Heart right ventricle (tissue), 16 donors: ENCODE measurements at regions not wholly inside any gene's neighbourhood (a gene's known extent, or its start where the extent isn't known, plus 50 kb on each side); places are given as distances from the start of the nearest gene placed in this dataset.

Experiments used
- ATAC-seq, 8 donors: fragments of 200-7000 bp; cut with Tn5 transposase; one replicate each; pipeline ENCODE4 v1.9.1; 2020; ENCODE audit warnings: mild to moderate bottlenecking in 8 of 8, moderate library complexity in 8 of 8, moderate number of reproducible peaks in 1 of 8
- DNase-seq, 2 donors: peaks; one replicate each; pipeline ENCODE4 v3.0.0-alpha.2; 2020
- H3K27ac ChIP-seq, 10 donors: fragments of 200-600 bp; sonication (generic) in 2 of 10; one replicate each; pipeline versions ENCODE4 v1.5.0 to v1.8.0; 2020 to 2022; ENCODE audit warnings: mild to moderate bottlenecking in 3 of 10
- H3K27me3 ChIP-seq, 7 donors: fragments of 200-600 bp; one replicate each; pipeline ENCODE4 v1.8.0; 2021 to 2022; ENCODE audit warnings: mild to moderate bottlenecking in 2 of 7
- H3K36me3 ChIP-seq, 9 donors: fragments of 200-600 bp; sonication (generic) in 1 of 9; one replicate each; pipeline versions ENCODE4 v1.5.0 to v1.8.0; 2020 to 2022; ENCODE audit warnings: mild to moderate bottlenecking in 2 of 9
- H3K4me1 ChIP-seq, 9 donors: fragments of 200-600 bp; sonication (generic) in 1 of 9; one replicate each; pipeline versions ENCODE4 v1.5.0 to v1.8.0; 2020 to 2022; ENCODE audit warnings: mild to moderate bottlenecking in 4 of 9
- H3K4me3 ChIP-seq, 10 donors: fragments of 200-600 bp; sonication (generic) in 2 of 10; one replicate each; pipeline versions ENCODE4 v1.5.0 to v1.8.0; 2020 to 2022; ENCODE audit warnings: mild to moderate bottlenecking in 7 of 10, moderate library complexity in 2 of 10
- H3K9me3 ChIP-seq, 11 donors: fragments of 200-600 bp in 10 of 11; sonication (generic) in 2 of 11; one replicate each; pipeline versions ENCODE4 v1.5.0 to v1.8.0; 2013 to 2022; ENCODE audit warnings: mild to moderate bottlenecking in 2 of 11, control low read depth in 1 of 11, moderate library complexity in 1 of 11
- WGBS, 2 donors: extraction: QIAGEN DNeasy Blood & Tissue Kit; methylation state at CpG; one replicate each; pipeline ENCODE4 v1.1.7; 2013; ENCODE audit warnings: inconsistent platforms in 1 of 2; 5-methylcytosine and 5-hydroxymethylcytosine counted together
- intact Hi-C, 10 donors: fragments of 100-400 bp; cut with DNase I; formaldehyde crosslinking; loops; one replicate each; pipeline versions ENCODE4 v1.11.1 to v1.14.2; 2022
- TF ChIP-seq, protein P1 (sequence below), 9 donors: fragments of 200-600 bp; sonication (generic) in 2 of 9; IDR thresholded peaks; one replicate each; pipeline versions ENCODE4 v1.5.0 to v1.8.0; 2021 to 2022; ENCODE audit warnings: antibody characterized with exemption in 9 of 9, mild to moderate bottlenecking in 5 of 9, moderate library complexity in 1 of 9
- donor health status: Arrhythmogenic right ventricular cardiomyopathy.
- donor health status: ischemic (EF 13 %, LVEDD 7.1; RV severe dilation, severe dysfunction).
- donor health status: healthy with polysubstance abuse.
- donor health status: DM: no; HTN: yes; CAD: no.
- donor health status: DM: no; HTN: no; CAD: no.
- donor health status: ischemic (EF 25% LVEDD 6.9; RV normal size, moderate dysfunction).
- donor health status: ischemic (EF 25% LVEDD 5.7; RV mildly dilated, moderate dysfunction).
- donor health status: healthy.
- donor health status: DM: yes; HTN: yes; CAD: no.
- donor health status: Ischemic cardiomyopathy.
- donor health status: ischemic (EF 35%, LVEDD 5.7; RV mildly dilated, moderate dysfunction).
- donor health status: nonischemic (EF 11% LVEDD 7.7; RV severe dilation, severe dysfunction).
- donor health status: DM: yes; HTN: yes; CAD: no.
- donor health status: PGD.
- donor health status: ischemic (EF 29% LVEDD 5.4; RV normal size, mild dysfunction).
- donor health status: nonischemic (EF 23%, LVEDD 6.1; RV moderate dilation, normal function).

DNA sequence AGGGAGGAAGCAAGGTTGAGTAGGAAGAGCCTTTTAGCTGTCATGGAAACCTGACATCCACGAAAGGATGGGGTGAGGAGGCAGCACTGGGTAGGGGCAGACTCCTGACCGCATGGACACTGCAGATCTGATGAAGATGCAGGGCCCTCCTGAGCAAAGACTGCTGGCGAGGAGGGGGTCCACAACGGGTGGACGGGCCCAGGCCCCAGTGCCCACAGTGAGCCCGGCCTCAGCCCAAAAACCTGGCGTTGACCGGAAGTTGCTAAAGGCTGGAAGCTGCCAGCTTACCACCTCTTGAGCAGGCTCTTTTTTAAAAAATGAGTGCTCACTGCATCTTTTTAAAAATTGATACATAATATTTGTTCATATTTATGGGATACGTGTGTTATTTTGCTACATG, 247.3 kb downstream of the SH3BP4 start:
- TF ChIP-seq, protein P1, sequence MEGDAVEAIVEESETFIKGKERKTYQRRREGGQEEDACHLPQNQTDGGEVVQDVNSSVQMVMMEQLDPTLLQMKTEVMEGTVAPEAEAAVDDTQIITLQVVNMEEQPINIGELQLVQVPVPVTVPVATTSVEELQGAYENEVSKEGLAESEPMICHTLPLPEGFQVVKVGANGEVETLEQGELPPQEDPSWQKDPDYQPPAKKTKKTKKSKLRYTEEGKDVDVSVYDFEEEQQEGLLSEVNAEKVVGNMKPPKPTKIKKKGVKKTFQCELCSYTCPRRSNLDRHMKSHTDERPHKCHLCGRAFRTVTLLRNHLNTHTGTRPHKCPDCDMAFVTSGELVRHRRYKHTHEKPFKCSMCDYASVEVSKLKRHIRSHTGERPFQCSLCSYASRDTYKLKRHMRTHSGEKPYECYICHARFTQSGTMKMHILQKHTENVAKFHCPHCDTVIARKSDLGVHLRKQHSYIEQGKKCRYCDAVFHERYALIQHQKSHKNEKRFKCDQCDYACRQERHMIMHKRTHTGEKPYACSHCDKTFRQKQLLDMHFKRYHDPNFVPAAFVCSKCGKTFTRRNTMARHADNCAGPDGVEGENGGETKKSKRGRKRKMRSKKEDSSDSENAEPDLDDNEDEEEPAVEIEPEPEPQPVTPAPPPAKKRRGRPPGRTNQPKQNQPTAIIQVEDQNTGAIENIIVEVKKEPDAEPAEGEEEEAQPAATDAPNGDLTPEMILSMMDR (IDR thresholded peaks at IDR 0.05): no peak
- no peak for ATAC-seq
- no peaks in the 10 kb centered on the region for H3K9me3 ChIP-seq
- no peaks in the 10 kb centered on the region for H3K36me3 ChIP-seq
- peaks cover 0 to 25% (median 5%) of the 10 kb centered on the region in 7 donors for H3K27me3 ChIP-seq
- H3K27ac ChIP-seq: no peak overlapping the region
- DNase-seq: no peak
- intact Hi-C loops: no loop called here
- 92 to 93% methylated on average over 9 of the region's 9 CpGs for WGBS, 2 donors
- no peak overlapping the region for H3K4me3 ChIP-seq
- H3K4me1 ChIP-seq: no peaks in the 10 kb centered on the region

DNA sequence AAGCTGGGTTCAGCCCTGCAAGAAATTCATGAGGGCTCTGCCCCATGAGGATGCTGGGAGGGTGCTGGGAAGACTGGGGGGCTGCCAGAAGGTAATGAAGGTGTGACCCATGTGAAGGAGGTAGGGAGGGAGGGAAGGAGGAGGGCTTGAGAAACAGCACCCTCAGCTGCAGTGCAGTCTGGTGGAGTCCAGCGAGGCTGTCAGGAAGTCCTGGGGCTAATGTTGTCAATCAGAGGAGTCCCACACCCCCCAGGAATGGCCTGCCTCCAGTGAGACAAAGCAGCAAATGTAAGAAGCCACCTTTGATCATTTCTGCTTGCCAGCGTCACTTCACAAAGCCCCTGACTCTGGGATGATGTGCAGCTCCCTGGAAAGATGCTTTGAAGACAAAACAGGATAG, 248.4 kb downstream of the SH3BP4 start:
- Histone ChIP-seq H3K36me3 (no peaks in the 10 kb centered on the region), H3K9me3 (no peaks in the 10 kb centered on the region), H3K27me3 (peaks cover 0 to 21% (median 5%) of the 10 kb centered on the region in 7 donors), H3K4me3 (no peak overlapping the region), H3K27ac (no peak overlapping the region), H3K4me1 (no peaks in the 10 kb centered on the region)
- DNase-seq (no peak), ATAC-seq (no peak)
- intact Hi-C loops: no loop called here
- TF ChIP-seq, protein P1 (IDR thresholded peaks at IDR 0.05): no peak
- WGBS, 2 donors: 61 to 63% methylated on average over 2 of the region's 2 CpGs

DNA sequence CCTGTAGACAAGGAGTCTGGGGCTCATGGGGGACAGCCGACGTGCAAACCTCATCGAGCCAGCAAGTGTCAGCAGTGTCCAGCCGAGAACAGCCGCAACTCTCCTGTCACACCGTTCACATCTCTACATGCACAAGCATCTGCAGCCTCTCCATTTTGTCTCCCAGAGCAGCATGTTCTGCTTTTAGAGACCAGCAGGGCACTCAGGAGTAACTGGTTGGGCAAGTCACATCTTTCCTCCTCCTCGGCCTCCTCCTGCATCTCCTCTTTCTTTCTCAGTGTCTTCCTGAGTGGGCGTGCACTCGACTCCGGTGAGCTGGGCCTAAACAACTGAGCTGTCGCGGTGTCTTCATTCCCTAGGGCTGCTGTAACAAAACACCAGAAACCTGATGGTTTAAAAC, 249.9 kb downstream of the SH3BP4 start:
- Histone ChIP-seq H3K27ac (no peak overlapping the region), H3K36me3 (no peaks in the 10 kb centered on the region), H3K27me3 (peaks cover 0 to 23% (median 11%) of the 10 kb centered on the region in 7 donors), H3K4me3 (no peak overlapping the region), H3K9me3 (no peaks in the 10 kb centered on the region), H3K4me1 (no peaks in the 10 kb centered on the region)
- WGBS, 2 donors: 77 to 80% methylated on average over 12 of the region's 12 CpGs
- DNase-seq (no peak), ATAC-seq (no peak)
- TF ChIP-seq, protein P1 (IDR thresholded peaks at IDR 0.05): no peak
- intact Hi-C loops: no loop called here

DNA sequence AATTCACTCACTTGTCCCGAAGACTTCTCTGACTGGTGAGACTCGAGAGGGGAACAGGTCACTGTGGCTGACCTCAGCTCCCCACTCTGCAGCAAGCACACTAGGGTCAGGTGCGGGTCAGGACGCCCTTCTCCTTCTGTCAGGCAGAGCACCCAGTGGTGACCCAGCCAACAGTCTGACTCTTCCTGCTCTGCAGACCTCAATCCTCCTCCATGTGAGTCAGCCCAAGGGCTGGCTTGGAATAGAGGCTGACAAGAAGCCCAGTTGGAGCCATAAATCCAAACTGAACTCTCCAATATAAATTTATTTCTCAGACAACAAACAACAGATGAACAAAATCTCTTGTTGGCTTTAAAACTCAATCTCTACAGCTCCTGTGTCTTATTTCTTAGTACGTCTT, 253.1 kb downstream of the SH3BP4 start:
- TF ChIP-seq, protein P1 (IDR thresholded peaks at IDR 0.05): no peak
- Histone ChIP-seq H3K4me3 (no peak overlapping the region), H3K27ac (no peak overlapping the region), H3K27me3 (peaks cover 0 to 34% (median 21%) of the 10 kb centered on the region in 7 donors), H3K36me3 (no peaks in the 10 kb centered on the region), H3K4me1 (no peaks in the 10 kb centered on the region), H3K9me3 (peaks cover 0 to 6% (median 0%) of the 10 kb centered on the region in 11 donors)
- intact Hi-C loops: no loop called here
- ATAC-seq: no peak
- no peak for DNase-seq
- WGBS, 2 donors: 91 to 93% methylated on average over 5 of the region's 5 CpGs
